ENCODE measurements at regions not wholly inside any gene's neighbourhood (a gene's known extent, or its start where the extent isn't known, plus 50 kb on each side); places are given as distances from the start of the nearest gene placed in this dataset.
A peak's percentile ranks its signal among the peaks of the same experiment; 100 is the strongest.

DNA sequence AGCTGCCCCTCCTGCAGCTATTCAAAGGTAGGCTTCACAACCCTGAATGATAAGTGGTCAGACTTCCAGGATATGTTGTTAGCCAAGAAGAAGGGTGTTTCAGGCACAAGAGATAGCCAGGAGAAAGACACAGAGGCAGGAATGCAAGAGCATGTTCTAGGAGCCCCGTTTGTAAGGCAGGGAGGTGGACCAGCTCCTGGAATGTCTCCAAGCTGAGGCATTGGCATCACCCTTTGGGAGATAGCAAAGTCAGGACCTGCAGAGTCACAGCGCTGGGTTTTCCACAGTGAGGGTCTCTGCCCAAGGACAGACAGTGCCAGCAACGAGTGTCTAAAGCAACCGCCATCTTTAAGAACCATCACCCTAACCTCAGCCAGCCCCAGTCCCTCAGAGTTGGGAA, 484.5 kb upstream of the ZMIZ1 start:
- H3K4me1 ChIP-seq: peaks cover 47% of the 10 kb centered on the region
- no peak for DNase-seq
- H3K4me3 ChIP-seq: no peak overlapping the region
- TF ChIP-seq, protein P1, sequence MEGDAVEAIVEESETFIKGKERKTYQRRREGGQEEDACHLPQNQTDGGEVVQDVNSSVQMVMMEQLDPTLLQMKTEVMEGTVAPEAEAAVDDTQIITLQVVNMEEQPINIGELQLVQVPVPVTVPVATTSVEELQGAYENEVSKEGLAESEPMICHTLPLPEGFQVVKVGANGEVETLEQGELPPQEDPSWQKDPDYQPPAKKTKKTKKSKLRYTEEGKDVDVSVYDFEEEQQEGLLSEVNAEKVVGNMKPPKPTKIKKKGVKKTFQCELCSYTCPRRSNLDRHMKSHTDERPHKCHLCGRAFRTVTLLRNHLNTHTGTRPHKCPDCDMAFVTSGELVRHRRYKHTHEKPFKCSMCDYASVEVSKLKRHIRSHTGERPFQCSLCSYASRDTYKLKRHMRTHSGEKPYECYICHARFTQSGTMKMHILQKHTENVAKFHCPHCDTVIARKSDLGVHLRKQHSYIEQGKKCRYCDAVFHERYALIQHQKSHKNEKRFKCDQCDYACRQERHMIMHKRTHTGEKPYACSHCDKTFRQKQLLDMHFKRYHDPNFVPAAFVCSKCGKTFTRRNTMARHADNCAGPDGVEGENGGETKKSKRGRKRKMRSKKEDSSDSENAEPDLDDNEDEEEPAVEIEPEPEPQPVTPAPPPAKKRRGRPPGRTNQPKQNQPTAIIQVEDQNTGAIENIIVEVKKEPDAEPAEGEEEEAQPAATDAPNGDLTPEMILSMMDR (IDR thresholded peaks at IDR 0.05; ENCODE audit: borderline replicate concordance): no peak
- H3K36me3 ChIP-seq: no peaks in the 10 kb centered on the region
- H3K9me3 ChIP-seq (replicated peaks): no peaks in the 10 kb centered on the region
- intact Hi-C loops (cut with micrococcal nuclease): no loop called here
- H3K27me3 ChIP-seq (ENCODE audit: low read depth): no peaks in the 10 kb centered on the region
- H3K27ac ChIP-seq (replicated peaks): peak overlapping the region; percentile 5

DNA sequence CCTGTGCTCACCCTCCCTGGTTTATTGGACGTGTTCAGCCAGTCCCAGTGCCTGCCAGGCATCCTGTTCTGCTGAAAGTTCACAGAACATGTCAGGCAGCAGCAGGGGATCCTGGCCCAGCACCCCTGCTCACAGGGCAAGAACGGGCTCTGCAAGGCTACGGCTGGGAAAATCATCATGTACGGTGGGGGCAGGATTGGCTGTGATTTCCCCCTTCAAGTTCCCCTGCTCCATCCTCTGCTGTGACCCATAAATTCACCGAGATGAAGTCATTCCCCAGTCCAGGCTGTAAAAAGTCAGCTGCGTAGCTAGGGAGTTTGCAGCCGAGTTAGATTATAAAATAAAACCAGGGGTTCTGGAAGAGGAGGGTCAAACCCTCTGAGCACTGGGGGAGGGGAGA, 484.1 kb upstream of the ZMIZ1 start:
- DNase-seq: no peak
- Histone ChIP-seq H3K27ac (replicated peaks) (peak overlapping the region; percentile 5), H3K4me3 (no peak overlapping the region), H3K27me3 (ENCODE audit: low read depth) (no peaks in the 10 kb centered on the region), H3K4me1 (peaks cover 42% of the 10 kb centered on the region), H3K9me3 (replicated peaks) (peaks cover 3% of the 10 kb centered on the region), H3K36me3 (no peaks in the 10 kb centered on the region)
- intact Hi-C loops (cut with micrococcal nuclease): no loop called here
- TF ChIP-seq, protein P1 (IDR thresholded peaks at IDR 0.05; ENCODE audit: borderline replicate concordance): no peak

DNA sequence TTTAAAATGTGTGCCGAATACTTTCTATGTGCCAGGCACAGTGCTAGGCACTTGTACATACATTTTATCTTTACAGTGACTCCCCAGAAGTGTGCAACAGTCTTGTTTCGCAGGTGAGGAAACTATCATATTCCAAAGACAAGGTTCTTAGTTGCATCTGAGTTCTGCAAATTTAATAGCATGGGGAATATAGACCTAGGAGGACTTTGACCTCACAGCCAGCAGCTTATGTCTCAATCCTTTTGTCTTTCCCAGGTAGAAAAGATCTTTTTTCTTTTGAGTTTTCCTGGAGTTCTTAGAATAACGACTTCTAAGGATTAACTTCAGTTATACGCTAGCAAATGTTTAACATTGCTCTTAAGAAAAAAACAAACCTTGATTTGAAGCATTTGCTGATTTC, 482.8 kb upstream of the ZMIZ1 start:
- Histone ChIP-seq H3K4me3 (no peak overlapping the region), H3K27me3 (ENCODE audit: low read depth) (no peaks in the 10 kb centered on the region), H3K27ac (replicated peaks) (no peak overlapping the region), H3K9me3 (replicated peaks) (peaks cover 10% of the 10 kb centered on the region), H3K4me1 (peaks cover 36% of the 10 kb centered on the region), H3K36me3 (no peaks in the 10 kb centered on the region)
- TF ChIP-seq, protein P1 (IDR thresholded peaks at IDR 0.05; ENCODE audit: borderline replicate concordance): no peak
- intact Hi-C loops (cut with micrococcal nuclease): no loop called here
- DNase-seq: no peak

DNA sequence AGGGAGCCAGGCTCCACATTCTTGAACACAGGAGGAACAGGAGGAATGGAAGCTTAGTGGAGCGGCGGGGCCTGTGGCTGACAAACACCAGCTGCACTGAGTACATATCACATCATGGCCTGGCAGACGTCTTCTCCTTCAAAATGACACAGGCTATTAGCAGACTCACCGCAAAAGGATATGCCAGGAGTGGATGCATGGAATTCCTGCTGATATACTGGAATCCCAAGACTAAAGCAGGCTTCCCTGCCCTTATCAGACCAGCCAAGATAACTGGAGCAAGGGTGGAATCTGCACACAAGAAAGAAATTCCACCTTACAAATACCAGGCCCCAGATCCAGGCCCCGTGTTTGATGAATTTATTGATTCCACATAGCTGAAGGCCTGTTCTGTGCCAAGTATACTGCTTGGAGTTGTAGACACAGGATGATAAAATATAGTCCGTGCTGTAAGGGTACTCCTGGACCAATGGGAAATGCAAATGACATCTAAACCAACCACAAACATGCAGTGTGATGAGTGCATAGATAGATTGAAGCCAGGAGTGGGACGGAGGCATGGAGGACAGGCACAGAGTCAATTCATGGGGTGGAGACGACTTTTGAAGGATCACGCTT, 480.5 kb upstream of the ZMIZ1 start:
- Histone ChIP-seq H3K27ac (replicated peaks) (peak overlapping the region; percentile 71), H3K27me3 (ENCODE audit: low read depth) (no peaks in the 10 kb centered on the region), H3K9me3 (replicated peaks) (peaks cover 10% of the 10 kb centered on the region), H3K4me3 (no peak overlapping the region), H3K4me1 (peaks cover 36% of the 10 kb centered on the region), H3K36me3 (no peaks in the 10 kb centered on the region)
- TF ChIP-seq, protein P1 (IDR thresholded peaks at IDR 0.05; ENCODE audit: borderline replicate concordance): no peak
- intact Hi-C loops (cut with micrococcal nuclease): no loop called here
- peak; percentile 67 for DNase-seq

DNA sequence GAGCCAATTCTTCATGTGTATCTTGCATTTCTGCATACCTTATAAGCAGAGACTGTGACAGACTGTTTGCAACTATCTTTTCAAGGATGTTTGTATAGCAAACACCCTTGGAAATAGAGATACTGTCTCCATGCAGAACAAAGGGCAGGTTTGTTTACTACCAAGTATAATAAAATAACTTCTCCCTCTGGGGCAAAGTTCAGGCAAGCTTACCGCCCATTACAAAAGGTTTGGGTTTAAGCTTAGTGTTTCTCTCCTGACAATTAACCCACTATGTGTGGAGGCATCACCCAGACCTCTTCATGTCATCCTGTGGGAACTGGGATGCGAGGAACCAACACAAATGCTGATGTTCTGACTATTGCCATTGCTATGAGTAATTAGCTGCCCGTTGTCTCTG, 479.1 kb upstream of the ZMIZ1 start:
- Histone ChIP-seq H3K36me3 (no peaks in the 10 kb centered on the region), H3K4me3 (no peak overlapping the region), H3K4me1 (peaks cover 26% of the 10 kb centered on the region), H3K9me3 (replicated peaks) (peaks cover 10% of the 10 kb centered on the region), H3K27ac (replicated peaks) (no peak overlapping the region), H3K27me3 (ENCODE audit: low read depth) (no peaks in the 10 kb centered on the region)
- DNase-seq: no peak
- intact Hi-C loops (cut with micrococcal nuclease): no loop called here
- TF ChIP-seq, protein P1 (IDR thresholded peaks at IDR 0.05; ENCODE audit: borderline replicate concordance): no peak
